ENCODE measurements at regions not wholly inside any gene's neighbourhood (a gene's known extent, or its start where the extent isn't known, plus 50 kb on each side); places are given as distances from the start of the nearest gene placed in this dataset.

DNA sequence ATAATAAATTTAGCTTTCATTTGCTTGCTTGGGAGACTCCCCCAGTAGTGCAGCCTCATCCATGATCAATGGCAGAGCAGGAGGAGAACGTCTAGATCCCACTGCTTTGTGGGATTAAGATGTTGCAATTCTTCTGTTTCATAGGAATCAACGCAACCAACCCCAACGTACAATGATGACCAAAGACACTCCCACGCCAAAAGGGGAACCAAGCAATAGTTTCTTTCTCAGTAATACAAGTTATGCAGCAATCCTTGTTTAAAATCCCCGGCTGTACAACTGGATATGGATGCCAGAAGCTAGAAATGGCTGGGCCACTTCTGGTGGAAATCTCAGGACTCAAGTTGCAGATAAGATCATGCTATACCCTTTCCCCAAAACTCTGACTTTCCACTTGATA, 411.2 kb downstream of the VPS13C start:
- Histone ChIP-seq H3K27ac (ENCODE audit: control insufficient read depth, insufficient read depth) (no peak overlapping the region), H3K4me2 (ENCODE audit: control insufficient read depth, insufficient read depth) (no peak overlapping the region), H3K36me3 (ENCODE audit: control insufficient read depth in 2 of 2, insufficient read depth in 2 of 2, low read length in 1 of 2) (no peaks in the 10 kb centered on the region), H4K20me1 (ENCODE audit: control insufficient read depth, insufficient read depth) (no peaks in the 10 kb centered on the region), H3K27me3 (replicated peaks in 1 of 2; ENCODE audit: control insufficient read depth in 2 of 2, insufficient read depth in 2 of 2, low read length in 1 of 2) (no peaks in the 10 kb centered on the region; a peak in 1 of 4 replicates), H3K9ac (ENCODE audit: control insufficient read depth, insufficient read depth, low read length) (no peak overlapping the region), H2AFZ (ENCODE audit: control insufficient read depth, low read depth, low read length) (no peak overlapping the region), H3K9me3 (replicated peaks; ENCODE audit: control insufficient read depth, insufficient read depth, low read length) (no peaks in the 10 kb centered on the region), H3K79me2 (ENCODE audit: control insufficient read depth, insufficient read depth, low read length) (no peaks in the 10 kb centered on the region), H3K4me1 (ENCODE audit: control insufficient read depth, insufficient read depth, low read length) (no peaks in the 10 kb centered on the region), H3K4me3 (no peak overlapping the region)
- in situ Hi-C loops (cut with MboI) (no loop called here), intact Hi-C loops (cut with micrococcal nuclease; ENCODE audit: unreplicated experiment) (no loop called here)
- ATAC-seq = no peak
- TF ChIP-seq NR2C2 (IDR thresholded peaks at IDR 0.05; ENCODE audit: borderline replicate concordance, control insufficient read depth, insufficient read length, low read depth) = no peak
- TF ChIP-seq NFYA (IDR thresholded peaks at IDR 0.05; ENCODE audit: borderline replicate concordance, low read depth, low read length) = no peak
- no peak for TF ChIP-seq CHD4 (IDR thresholded peaks at IDR 0.05)
- no peak for TF ChIP-seq NR2F1 (conservative IDR thresholded peaks at IDR 0.05)
- TF ChIP-seq RBBP5 (conservative IDR thresholded peaks at IDR 0.05) = no peak
- TF ChIP-seq, protein P1, sequence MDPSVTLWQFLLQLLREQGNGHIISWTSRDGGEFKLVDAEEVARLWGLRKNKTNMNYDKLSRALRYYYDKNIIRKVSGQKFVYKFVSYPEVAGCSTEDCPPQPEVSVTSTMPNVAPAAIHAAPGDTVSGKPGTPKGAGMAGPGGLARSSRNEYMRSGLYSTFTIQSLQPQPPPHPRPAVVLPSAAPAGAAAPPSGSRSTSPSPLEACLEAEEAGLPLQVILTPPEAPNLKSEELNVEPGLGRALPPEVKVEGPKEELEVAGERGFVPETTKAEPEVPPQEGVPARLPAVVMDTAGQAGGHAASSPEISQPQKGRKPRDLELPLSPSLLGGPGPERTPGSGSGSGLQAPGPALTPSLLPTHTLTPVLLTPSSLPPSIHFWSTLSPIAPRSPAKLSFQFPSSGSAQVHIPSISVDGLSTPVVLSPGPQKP (IDR thresholded peaks at IDR 0.05; ENCODE audit: low read depth, low read length) = no peak
- no peak for TF ChIP-seq LARP7 (IDR thresholded peaks at IDR 0.05)
- TF ChIP-seq SPI1 (IDR thresholded peaks at IDR 0.05; ENCODE audit: borderline replicate concordance, insufficient read depth, low read depth, low read length) = no peak
- TF ChIP-seq IKZF1 (conservative IDR thresholded peaks at IDR 0.05) = no peak
- TF ChIP-seq, protein P2, sequence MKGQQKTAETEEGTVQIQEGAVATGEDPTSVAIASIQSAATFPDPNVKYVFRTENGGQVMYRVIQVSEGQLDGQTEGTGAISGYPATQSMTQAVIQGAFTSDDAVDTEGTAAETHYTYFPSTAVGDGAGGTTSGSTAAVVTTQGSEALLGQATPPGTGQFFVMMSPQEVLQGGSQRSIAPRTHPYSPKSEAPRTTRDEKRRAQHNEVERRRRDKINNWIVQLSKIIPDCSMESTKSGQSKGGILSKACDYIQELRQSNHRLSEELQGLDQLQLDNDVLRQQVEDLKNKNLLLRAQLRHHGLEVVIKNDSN (IDR thresholded peaks at IDR 0.05; ENCODE audit: borderline replicate concordance, extremely low read length, insufficient read depth, low read depth, low read length) = no peak
- TF ChIP-seq SUPT20H (IDR thresholded peaks at IDR 0.05; ENCODE audit: borderline replicate concordance, control insufficient read depth, low read depth, low read length) = no peak
- no peak for TF ChIP-seq ZNF384 (IDR thresholded peaks at IDR 0.05; ENCODE audit: borderline replicate concordance, low read depth, low read length)
- POLR2A ChIA-PET = no interaction called here
- 0% methylated on average over 5 of the region's 5 CpGs for WGBS (ENCODE audit: insufficient coverage, insufficient replicate concordance, low lambda C conversion rate, missing lambda C conversion rate)
- BruUV-seq (replicated peaks) = no TSS peak
- DNase-seq (ENCODE audit: low read depth, low spot score) = no peak
- SMC1A ChIA-PET (ENCODE audit: uncharacterized antibody, unreplicated experiment) = no interaction called here
- RAD21 ChIA-PET (ENCODE audit: unreplicated experiment) = no interaction called here
- no peak for FAIRE-seq
- CTCF ChIA-PET = no interaction called here
